Activated CD4-positive, CD25-positive, alpha-beta regulatory T cell treated with anti-CD3 and anti-CD28 coated beads, Interleukin-2, amount 50 U/mL, for 72 hours (primary cell): ENCODE measurements at regions not wholly inside any gene's neighbourhood (a gene's known extent, or its start where the extent isn't known, plus 50 kb on each side); places are given as distances from the start of the nearest gene placed in this dataset.
"Not testable (repeated sequence)": the region's sequence is repeated elsewhere in the genome, so short reads cannot be mapped to it uniquely, and the experiment has no call there.

Experiments
- DNase-seq: peaks from one replicate; pipeline ENCODE4 v3.0.0; 2021

DNA sequence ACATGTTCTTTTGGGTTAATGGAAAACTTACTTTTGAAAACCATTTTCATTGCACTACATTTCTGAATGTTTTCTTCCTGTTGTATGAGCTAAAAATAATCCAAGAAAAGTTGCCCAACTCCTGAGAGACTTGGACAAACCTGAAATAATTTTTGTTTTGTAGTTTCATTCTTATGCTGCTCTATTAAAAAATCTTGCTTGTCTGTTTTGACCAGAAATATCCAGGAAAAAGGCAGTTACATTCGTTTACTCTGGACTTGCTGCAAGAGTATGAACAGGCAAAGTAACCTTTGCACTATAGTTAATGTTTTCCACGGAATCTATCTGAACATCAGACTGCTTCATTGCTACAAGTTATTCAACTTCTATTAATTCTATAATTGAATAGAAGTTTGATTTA, 200.1 kb upstream of the DAB2 start:
- DNase-seq: no peak

- DNase-seq: no peak
Observed at GRCh38 chr5:39624268-39624886, 199.6 kb upstream of the DAB2 start.

GRCh38 chr5:39623291-39623865, 198.6 kb upstream of the DAB2 start:
- no peak for DNase-seq

- DNase-seq: no peak
Observed at GRCh38 chr5:39622281-39622680, 197.5 kb upstream of the DAB2 start.

GRCh38 chr5:39619168-39619818, 194.5 kb upstream of the DAB2 start:
- DNase-seq: no peak

DNA sequence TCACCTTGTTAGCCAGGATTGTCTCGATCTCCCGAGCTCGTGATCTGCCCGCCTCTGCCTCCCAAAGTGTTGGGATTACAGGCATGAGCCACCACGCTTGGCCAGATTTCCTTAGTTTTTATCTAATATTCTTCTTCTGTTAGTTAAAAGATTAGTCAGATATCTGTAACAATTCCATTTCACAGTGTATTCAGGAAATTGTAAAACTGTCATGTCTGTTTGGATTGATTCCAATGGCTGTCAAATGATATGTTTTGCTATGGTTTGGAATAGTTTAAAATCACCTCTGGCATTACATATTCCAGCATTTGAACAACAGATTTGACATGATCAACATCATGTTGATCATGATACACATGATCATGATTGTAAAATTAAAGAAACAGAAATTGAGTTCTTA, 193.6 kb upstream of the DAB2 start:
- DNase-seq: no peak

DNA sequence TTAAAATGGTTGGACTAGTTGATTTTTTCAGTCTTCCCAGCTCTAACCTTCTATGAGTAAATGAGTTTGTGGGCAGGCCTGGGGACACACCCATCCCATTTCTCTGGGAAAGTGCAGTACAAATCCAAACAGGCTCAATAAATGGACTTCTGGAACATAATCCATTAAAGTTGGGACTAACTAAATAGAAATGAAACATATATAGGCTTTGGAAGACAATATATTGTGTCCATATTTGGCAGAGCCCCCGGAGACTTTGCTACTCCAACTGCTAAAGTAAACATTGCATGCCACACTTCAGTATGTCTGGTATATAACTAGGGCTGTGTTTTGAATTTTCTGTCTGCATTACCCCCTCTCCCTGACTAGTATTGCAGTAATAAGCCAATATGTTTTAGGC, 191.4 kb upstream of the DAB2 start:
- no peak for DNase-seq

GRCh38 chr5:39611076-39611475, 186.3 kb upstream of the DAB2 start:
- DNase-seq: not testable (repeated sequence)

- DNase-seq: no peak
Observed at GRCh38 chr5:39608024-39608423, 183.2 kb upstream of the DAB2 start.

GRCh38 chr5:39606591-39606990, 181.8 kb upstream of the DAB2 start:
- no peak for DNase-seq

DNA sequence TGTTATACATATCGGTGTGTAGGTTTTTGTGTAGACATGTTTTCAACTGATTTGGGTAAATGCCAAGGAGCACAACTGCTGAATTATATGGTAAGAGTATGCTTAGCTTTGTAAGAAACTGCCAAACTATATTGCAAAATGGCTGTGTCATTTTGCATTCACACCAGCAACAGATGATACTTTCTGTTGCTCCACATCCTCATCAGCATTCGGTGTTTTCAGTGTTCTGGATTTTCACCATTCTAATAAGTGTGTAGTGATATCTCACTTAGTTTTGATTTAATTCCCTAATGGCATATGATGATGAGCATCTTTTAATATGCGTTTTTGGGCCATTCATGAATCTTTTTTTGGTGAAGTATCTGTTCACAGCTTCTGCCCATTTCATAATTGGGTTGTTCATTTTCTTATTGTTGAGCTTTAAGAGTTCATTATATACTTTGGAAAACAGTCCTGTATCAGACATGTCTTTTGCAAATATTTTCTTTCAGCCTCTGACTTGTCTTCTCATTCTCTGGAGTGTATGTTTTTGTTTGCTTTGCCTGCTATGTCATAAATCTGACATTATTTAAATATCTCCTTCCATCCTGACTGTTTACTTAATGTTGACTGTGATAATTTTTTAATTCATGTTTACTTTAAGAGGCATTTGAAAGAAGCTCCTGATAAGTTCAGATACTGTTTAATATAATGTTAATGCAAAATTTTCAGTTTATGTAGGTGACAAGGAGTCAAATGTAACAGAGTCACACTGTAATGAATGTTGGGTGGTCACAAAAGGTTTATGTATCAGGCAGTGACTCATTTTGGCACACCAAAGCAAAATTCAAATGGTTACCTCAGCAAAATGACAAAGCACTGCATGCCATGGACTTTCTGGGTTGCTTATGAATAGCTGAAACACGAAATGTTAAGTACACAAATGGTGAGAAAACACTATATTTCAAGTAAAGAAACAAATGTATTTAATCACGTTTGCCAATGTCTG, 181.1 kb upstream of the DAB2 start:
- DNase-seq: no peak

- no peak for DNase-seq
Observed at GRCh38 chr5:39605145-39605544, 180.4 kb upstream of the DAB2 start.

- no peak for DNase-seq
Observed at GRCh38 chr5:39604491-39604890, 179.7 kb upstream of the DAB2 start.

DNA sequence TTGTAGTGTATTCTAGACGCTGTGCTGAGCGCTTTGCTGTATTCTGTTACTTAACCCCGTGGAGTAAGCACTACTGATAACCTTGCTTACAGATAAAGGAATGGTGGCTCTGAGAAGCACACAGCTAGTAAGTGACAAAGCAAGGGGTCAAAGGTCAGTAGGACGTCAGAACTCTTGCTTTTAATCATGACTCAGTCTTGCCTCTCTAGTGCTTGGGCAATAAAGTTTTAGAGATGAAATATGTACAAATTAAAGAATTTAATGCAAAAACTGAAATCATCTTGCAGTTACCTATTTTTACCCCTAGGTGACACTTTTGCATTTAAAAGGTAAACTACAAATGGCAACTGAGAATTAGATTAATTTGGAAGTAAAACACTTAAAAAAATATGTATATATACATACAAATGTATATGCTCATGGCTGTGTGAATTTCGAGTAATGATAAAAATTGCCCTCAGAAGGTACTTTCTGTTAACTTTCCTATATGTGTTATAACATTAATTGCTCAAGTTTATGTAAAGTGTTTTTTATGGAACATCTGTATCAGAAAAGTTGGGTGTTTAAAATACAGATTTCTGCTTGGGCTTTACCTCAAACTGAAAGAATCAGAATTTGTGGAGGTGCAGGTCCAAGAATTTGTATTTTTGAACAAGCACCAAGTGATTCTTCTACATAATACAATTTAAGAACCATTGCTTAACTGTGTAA, 175.1 kb upstream of the DAB2 start:
- DNase-seq: no peak

GRCh38 chr5:39598661-39599248, 174.0 kb upstream of the DAB2 start:
- DNase-seq: no peak

DNA sequence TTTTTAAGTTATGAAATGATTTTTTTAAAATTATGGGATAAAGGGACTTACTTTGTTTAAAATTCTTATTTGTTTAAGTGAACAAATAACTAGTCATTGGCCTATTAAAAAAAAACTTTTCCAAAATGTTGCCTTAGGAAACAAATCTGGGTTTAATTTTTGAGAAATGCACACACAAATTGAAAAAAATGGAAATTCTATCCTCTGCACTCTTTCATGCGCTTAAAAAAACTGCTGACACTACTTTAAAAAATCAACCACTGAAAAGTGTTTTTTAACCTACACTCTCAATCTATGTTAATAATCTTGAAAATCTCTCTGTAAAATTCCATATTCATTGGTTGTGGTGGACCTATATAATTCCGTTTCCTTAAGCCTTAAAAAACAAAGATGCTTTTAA, 163.4 kb upstream of the DAB2 start:
- DNase-seq: no peak

DNA sequence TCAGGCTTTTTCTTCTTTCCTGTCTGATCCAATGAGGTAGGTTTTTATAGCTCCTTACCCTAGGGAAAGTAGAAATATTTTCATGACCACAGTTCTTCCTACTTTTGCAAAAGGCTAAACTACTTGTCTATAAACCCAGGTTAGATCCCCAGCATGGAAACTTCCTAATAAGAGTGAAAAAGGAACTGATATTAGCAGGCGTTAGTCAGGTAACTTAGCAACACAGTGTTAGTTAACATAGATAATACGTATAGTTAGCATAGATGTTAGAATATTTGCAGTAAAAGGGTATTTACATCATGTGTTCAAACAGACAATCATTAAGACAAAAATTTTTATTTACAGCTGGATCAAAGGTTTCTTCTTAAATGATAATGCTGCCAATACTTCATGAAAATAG, 162.9 kb upstream of the DAB2 start:
- DNase-seq: no peak

- no peak for DNase-seq
Observed at GRCh38 chr5:39586185-39586584, 161.4 kb upstream of the DAB2 start.

- no peak for DNase-seq
Observed at GRCh38 chr5:39584927-39585326, 160.1 kb upstream of the DAB2 start.

- no peak for DNase-seq
Observed at GRCh38 chr5:39580702-39581453, 156.1 kb upstream of the DAB2 start.

GRCh38 chr5:39579750-39580149, 155.0 kb upstream of the DAB2 start:
- no peak for DNase-seq
